GM21786 (cell line): ENCODE measurements at regions not wholly inside any gene's neighbourhood (a gene's known extent, or its start where the extent isn't known, plus 50 kb on each side); places are given as distances from the start of the nearest gene placed in this dataset.

Experiments
- ATAC-seq: cut with Tn5 transposase; IDR thresholded peaks from one replicate; pipeline ENCODE4 v1.9.1; 2021; ENCODE audit not compliant: unreplicated experiment

GRCh38 chr13:47459512-47459911 lies 541.6 kb downstream of the SUCLA2 start:
- no peak for ATAC-seq

- no peak for ATAC-seq
These were observed 543.4 kb downstream of the SUCLA2 start for GRCh38 chr13:47457626-47458025.

DNA sequence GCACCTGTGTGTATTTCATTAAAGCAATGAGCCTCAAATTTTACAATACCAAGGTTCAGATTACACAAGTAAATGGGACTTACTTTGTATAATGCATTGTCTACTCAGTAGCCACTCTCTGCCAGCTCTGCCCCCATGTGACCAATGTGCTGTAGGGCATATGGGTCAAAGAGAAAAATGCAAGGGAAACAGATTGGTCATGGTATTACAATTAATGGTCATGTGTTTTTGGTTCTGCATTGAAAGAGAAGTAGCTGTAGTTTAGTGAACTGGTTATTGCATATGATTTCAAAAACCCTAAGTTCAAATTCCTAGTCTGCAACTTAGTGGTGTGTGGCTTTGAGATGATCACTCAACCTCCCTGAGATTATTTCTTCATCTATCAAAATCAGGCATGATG lies 545.4 kb downstream of the SUCLA2 start:
- ATAC-seq = no peak

DNA sequence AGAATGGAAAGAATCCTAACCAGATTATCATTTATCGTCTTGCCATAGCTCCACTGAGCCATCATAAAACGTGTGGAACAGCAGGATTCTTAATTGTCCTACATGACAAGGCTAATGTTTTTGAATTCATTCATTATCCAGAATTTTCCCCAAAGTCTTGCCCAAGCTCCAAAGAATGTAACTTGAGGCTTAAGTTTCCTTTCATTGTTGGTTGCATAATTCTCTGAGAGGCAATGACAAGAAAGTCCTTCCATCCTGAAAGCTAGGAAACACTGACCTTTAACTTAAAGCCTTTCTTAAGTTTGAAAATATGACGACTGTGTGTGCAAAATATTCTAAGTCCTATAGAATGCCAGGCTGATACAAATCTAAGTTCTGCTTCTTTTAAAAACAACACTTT lies 546.1 kb downstream of the SUCLA2 start:
- no peak for ATAC-seq

GRCh38 chr13:47437406-47437805 lies 540.6 kb upstream of the HTR2A start:
- no peak for ATAC-seq

DNA sequence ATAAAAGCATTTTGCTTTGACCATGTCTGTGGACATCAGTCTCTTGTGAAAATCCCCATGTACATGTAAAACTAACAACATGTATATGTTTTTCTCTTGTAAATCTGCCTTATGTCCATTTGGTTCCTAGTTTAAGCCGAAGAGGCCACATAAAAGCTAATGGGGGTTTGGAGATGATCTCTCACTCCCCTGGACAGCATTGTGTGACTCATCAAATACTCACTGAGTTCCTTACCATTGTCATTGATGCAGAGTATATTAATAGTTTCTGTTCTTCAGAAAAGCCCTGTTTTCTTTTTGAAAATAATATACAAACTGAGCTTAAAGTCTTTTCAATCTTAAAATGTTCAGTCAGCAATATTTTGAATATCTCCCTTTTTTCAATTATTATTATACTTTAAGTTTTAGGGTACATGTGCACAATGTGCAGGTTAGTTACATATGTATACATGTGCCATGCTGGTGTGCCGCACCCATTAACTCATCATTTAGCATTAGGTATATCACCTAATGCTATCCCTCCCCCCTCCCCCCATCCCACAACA lies 536.7 kb upstream of the HTR2A start:
- ATAC-seq = no peak

- no peak for ATAC-seq
These were observed 529.4 kb upstream of the HTR2A start for GRCh38 chr13:47426126-47426849.

GRCh38 chr13:47421525-47421924 lies 524.7 kb upstream of the HTR2A start:
- ATAC-seq = no peak

GRCh38 chr13:47420568-47420967 lies 523.7 kb upstream of the HTR2A start:
- no peak for ATAC-seq

GRCh38 chr13:47420020-47420419 lies 523.2 kb upstream of the HTR2A start:
- no peak for ATAC-seq

GRCh38 chr13:47418206-47418920 lies 521.5 kb upstream of the HTR2A start:
- ATAC-seq = no peak

- no peak for ATAC-seq
These were observed 520.6 kb upstream of the HTR2A start for GRCh38 chr13:47417485-47417884.

- no peak for ATAC-seq
These were observed 518.2 kb upstream of the HTR2A start for GRCh38 chr13:47415048-47415447.

- no peak for ATAC-seq
These were observed 516.7 kb upstream of the HTR2A start for GRCh38 chr13:47413526-47413925.

DNA sequence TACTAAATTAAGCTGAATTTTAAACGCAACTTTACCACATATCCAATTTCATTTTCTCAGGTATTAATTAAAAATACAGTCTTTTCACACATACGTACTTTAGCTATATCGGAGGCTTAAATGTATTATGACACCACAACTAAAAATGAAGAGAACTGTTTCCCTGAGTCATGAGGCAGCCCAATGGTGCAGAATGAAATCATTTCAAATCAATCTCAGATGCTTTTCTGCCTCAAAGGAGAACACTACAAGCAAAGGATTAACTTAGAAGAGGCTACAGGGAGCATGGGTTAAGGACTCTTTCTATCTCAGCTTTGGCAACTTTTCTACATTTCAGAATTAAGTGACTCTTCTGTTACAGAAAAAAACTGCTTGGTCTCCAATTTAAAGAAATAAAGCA lies 516.3 kb upstream of the HTR2A start:
- ATAC-seq = no peak

DNA sequence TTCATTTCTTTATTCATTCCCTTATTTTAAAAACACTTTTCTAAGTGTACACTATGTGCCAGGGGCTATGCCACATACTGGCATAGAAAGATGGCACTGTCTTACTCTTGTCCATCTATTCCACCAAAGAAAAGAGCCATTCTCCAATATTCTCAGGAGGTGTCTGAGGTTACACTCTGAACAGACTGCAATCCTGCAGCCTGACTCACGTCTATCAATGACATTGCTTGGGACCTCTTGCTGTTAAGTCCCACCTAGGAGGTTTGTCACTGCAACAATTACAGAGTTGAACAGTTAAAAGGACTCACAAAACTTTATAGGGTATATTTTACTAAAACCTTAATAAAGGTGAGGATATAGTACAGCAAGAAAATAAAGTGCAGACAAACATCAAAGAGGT lies 512.9 kb upstream of the HTR2A start:
- ATAC-seq = no peak

DNA sequence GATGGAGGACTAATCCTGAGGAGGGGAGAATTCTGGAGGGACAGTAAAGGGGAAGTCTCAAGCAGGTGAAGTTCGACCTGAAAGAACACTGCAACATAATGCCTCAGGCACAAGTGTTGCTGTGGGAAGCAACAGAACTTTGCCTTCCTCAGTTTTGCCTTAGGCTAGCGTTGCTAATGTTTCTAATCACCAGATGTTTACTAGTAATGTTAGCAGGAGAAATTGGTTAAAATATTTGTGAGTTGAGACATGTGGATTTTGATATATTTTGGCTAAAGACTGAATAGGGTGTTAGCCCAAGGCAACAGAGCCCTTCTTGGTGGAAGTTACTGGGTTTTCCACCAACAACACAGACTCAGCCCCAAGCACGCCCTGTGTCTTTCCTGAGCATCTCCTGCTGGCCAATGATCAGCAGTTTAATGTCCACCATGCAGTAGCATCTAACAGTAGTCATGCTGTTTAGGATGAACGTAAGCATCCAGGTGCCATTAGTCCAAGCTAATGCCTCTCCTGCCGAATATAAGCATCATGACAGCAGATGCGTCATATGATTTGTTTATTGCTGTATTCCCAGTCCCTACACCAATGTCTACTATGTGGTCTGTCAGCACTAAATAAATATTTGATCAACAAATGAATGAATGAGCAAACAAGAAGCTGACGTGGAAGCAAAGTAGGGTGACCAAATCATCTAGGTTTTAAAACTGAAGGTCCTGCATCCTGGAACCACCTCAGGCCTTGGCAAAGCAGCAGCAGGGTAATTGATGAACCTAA lies 511.9 kb upstream of the HTR2A start:
- no peak for ATAC-seq

GRCh38 chr13:47407808-47408207 lies 511.0 kb upstream of the HTR2A start:
- ATAC-seq = no peak

- ATAC-seq = no peak
These were observed 502.7 kb upstream of the HTR2A start for GRCh38 chr13:47399599-47399998.

- ATAC-seq = no peak
These were observed 500.9 kb upstream of the HTR2A start for GRCh38 chr13:47397739-47398138.

GRCh38 chr13:47396915-47397314 lies 500.1 kb upstream of the HTR2A start:
- ATAC-seq = no peak

GRCh38 chr13:47374741-47375140 lies 477.9 kb upstream of the HTR2A start:
- no peak for ATAC-seq
